SK-N-SH (cell line): ENCODE measurements at regions not wholly inside any gene's neighbourhood (a gene's known extent, or its start where the extent isn't known, plus 50 kb on each side); places are given as distances from the start of the nearest gene placed in this dataset.

ENCODE experiments used
- CTCF ChIA-PET: fragments of 300-600, 350-600 bp; formaldehyde crosslinking; extraction: SDS; loops from one replicate; lab custom pipeline; 2021; lab: Yijun Ruan, JAX
- POLR2A ChIA-PET: fragments of 350-600 bp; sonication (Branson Sonifier 250); formaldehyde crosslinking; extraction: SDS; loops from one replicate; lab custom pipeline; 2020; ENCODE audit warnings: antibody characterized with exemption, inconsistent platforms; lab: Yijun Ruan, JAX
- DNase-seq: peaks from one replicate; pipeline ENCODE4 v3.0.0; 2012
- H2AFZ ChIP-seq: fragments of 200-600 bp; sonication (generic); 2 replicates; pipeline ENCODE4 v1.8.1; 2016; ENCODE audit warnings: antibody characterized with exemption, mild to moderate bottlenecking, low read depth
- H3F3A ChIP-seq: fragments of 200-600 bp; sonication (generic); replicated peaks from 2 replicates; pipeline ENCODE3; 2016; ENCODE audit warnings: antibody characterized with exemption, mild to moderate bottlenecking; ENCODE audit not compliant: insufficient read depth
- H3K27ac ChIP-seq, 2 experiments: fragments of 200-500 bp in 1 of 2; fragments of 200-600 bp in 1 of 2; sonication (Bioruptor generic) in 1 of 2; sonication (generic), shearing (Covaris generic) in 1 of 2; 2 replicates each; pipeline versions ENCODE4 v1.5.1 to v1.6.1; 2014 to 2016; ENCODE audit warnings: low read depth in 2 of 2, inconsistent platforms in 1 of 2, low read length in 1 of 2, mild to moderate bottlenecking in 1 of 2, mixed read lengths in 1 of 2
- H3K27me3 ChIP-seq: fragments of 200-600 bp; sonication (generic), shearing (Covaris generic); 2 replicates; pipeline ENCODE4 v1.6.1; 2016; ENCODE audit warnings: mixed run types; ENCODE audit not compliant: insufficient read depth
- H3K36me3 ChIP-seq, 2 experiments: fragments of 200-500 bp in 1 of 2; fragments of 200-600 bp in 1 of 2; sonication (Bioruptor generic) in 1 of 2; sonication (generic) in 1 of 2; replicated peaks in 1 of 2; 2 replicates each; pipeline versions ENCODE3 to v1.5.1; 2014 to 2016; ENCODE audit warnings: low read length in 1 of 2, mild to moderate bottlenecking in 1 of 2; ENCODE audit not compliant: insufficient read depth in 2 of 2, control insufficient read depth in 1 of 2
- H3K4me1 ChIP-seq, 2 experiments: fragments of 200-500 bp in 1 of 2; fragments of 200-600 bp in 1 of 2; sonication (Bioruptor generic) in 1 of 2; sonication (generic), shearing (Covaris generic) in 1 of 2; 2 replicates each; pipeline versions ENCODE4 v1.5.1 to v1.6.1; 2014 to 2016; ENCODE audit warnings: low read depth in 1 of 2, low read length in 1 of 2, mixed run types in 1 of 2; ENCODE audit not compliant: insufficient read depth in 2 of 2, control insufficient read depth in 1 of 2
- H3K4me2 ChIP-seq: fragments of 200-600 bp; sonication (generic), shearing (Covaris generic); 2 replicates; pipeline ENCODE4 v1.6.1; 2017; ENCODE audit warnings: mixed run types
- H3K4me3 ChIP-seq, 2 experiments: fragments of 200-500 bp in 1 of 2; fragments of 200-600 bp in 1 of 2; sonication (Bioruptor generic) in 1 of 2; sonication (generic), shearing (Covaris generic) in 1 of 2; 2 replicates each; pipeline versions ENCODE4 v1.5.1 to v1.8.1; 2014 to 2016; ENCODE audit warnings: low read depth in 2 of 2, inconsistent platforms in 1 of 2, low read length in 1 of 2, mild to moderate bottlenecking in 1 of 2, mixed read lengths in 1 of 2, moderate library complexity in 1 of 2
- H3K79me2 ChIP-seq: fragments of 200-600 bp; sonication (generic); 2 replicates; pipeline ENCODE4 v1.8.1; 2017; ENCODE audit warnings: mild to moderate bottlenecking; ENCODE audit not compliant: insufficient read depth
- H3K9ac ChIP-seq: fragments of 200-600 bp; sonication (generic); 2 replicates; pipeline ENCODE4 v1.6.1; 2017; ENCODE audit warnings: mixed run types
- H3K9me2 ChIP-seq: fragments of 200-600 bp; sonication (generic); 2 replicates; pipeline ENCODE4 v1.6.1; 2017; ENCODE audit warnings: mixed run types
- H3K9me3 ChIP-seq: fragments of 200-600 bp; sonication (generic); 2 replicates; pipeline ENCODE4 v1.6.1; 2017; ENCODE audit warnings: mixed run types, mild to moderate bottlenecking, moderate library complexity
- H4K20me1 ChIP-seq: fragments of 200-600 bp; sonication (generic); 2 replicates; pipeline ENCODE4 v1.6.1; 2017; ENCODE audit warnings: mild to moderate bottlenecking, mixed run types; ENCODE audit not compliant: insufficient read depth
- EZH2phosphoT487 ChIP-seq: fragments of 200-600 bp; sonication (generic); IDR thresholded peaks from 2 replicates; pipeline ENCODE4 v1.6.1; 2017; ENCODE audit warnings: low read depth, mixed run types, mild to moderate bottlenecking, antibody characterized with exemption, moderate library complexity, borderline replicate concordance
- FOSL2 ChIP-seq: IDR thresholded peaks from 2 replicates; pipeline ENCODE4 v1.4.0; 2012; ENCODE audit warnings: low read depth, mild to moderate bottlenecking, moderate library complexity, borderline replicate concordance
- MEF2A ChIP-seq: IDR thresholded peaks from 2 replicates; pipeline ENCODE4 v1.4.0; 2012; ENCODE audit warnings: low read depth, borderline replicate concordance
- MXI1 ChIP-seq: IDR thresholded peaks from 2 replicates; pipeline ENCODE4 v1.6.1; 2012; ENCODE audit warnings: mild to moderate bottlenecking, low read depth, low read length, improper control_type of control experiment
- POLR2AphosphoS5 ChIP-seq: IDR thresholded peaks from 2 replicates; pipeline ENCODE4 v1.6.1; 2012; ENCODE audit warnings: low read depth, low read length
- RAD21 ChIP-seq: IDR thresholded peaks from 2 replicates; pipeline ENCODE4 v1.6.1; 2012; ENCODE audit warnings: mild to moderate bottlenecking, low read length
- RCOR1 ChIP-seq: fragments of 150-350 bp; IDR thresholded peaks from 2 replicates; pipeline ENCODE4 v1.6.1; 2017; ENCODE audit warnings: antibody characterized with exemption, low read length
- SIN3A ChIP-seq: IDR thresholded peaks from 2 replicates; pipeline ENCODE4 v1.6.1; 2012; ENCODE audit warnings: low read depth, mild to moderate bottlenecking, low read length, moderate library complexity, borderline replicate concordance
- TAF1 ChIP-seq: IDR thresholded peaks from 2 replicates; pipeline ENCODE4 v1.6.1; 2012; ENCODE audit warnings: low read depth, mild to moderate bottlenecking, low read length, moderate library complexity, borderline replicate concordance
- WGBS: methylation state at CpG from one replicate; pipeline ENCODE4 v1.1.6; 2017; ENCODE audit warnings: low lambda C conversion rate; 5-methylcytosine and 5-hydroxymethylcytosine counted together
- TF ChIP-seq, protein P1 (sequence below): IDR thresholded peaks from 2 replicates; pipeline ENCODE4 v1.4.0; 2012; ENCODE audit warnings: low read depth, borderline replicate concordance
- TF ChIP-seq, protein P2 (sequence below): fragments of 200-600 bp; sonication (generic); IDR thresholded peaks from 2 replicates; pipeline ENCODE4 v1.6.1; 2017; ENCODE audit warnings: antibody characterized with exemption, mild to moderate bottlenecking, moderate library complexity
- TF ChIP-seq, protein P3 (sequence below): IDR thresholded peaks from 2 replicates; pipeline ENCODE4 v1.4.0; 2012; ENCODE audit warnings: low read depth, borderline replicate concordance

DNA sequence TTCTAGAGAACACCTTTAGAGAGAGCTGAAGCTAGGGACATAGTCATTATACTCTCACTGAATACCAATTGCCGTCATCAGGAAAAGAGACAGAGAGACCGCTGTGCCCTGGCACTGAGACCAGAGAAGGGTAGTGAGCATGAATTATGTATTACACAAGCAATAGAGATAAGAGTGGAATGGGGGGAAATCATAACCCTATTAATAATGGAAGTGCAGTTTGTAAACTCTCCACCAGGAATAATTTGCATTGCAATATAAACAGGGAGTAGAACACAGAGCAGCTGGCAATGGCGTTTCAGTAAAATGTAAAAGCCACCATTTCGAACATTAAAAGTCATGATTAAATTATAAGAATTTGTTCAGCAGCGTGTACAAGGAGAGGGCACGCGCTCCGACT lies 244.5 kb downstream of the MAFB start (continued):
- TF ChIP-seq, protein P1, sequence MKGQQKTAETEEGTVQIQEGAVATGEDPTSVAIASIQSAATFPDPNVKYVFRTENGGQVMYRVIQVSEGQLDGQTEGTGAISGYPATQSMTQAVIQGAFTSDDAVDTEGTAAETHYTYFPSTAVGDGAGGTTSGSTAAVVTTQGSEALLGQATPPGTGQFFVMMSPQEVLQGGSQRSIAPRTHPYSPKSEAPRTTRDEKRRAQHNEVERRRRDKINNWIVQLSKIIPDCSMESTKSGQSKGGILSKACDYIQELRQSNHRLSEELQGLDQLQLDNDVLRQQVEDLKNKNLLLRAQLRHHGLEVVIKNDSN, result no peak
- TF ChIP-seq, protein P2, sequence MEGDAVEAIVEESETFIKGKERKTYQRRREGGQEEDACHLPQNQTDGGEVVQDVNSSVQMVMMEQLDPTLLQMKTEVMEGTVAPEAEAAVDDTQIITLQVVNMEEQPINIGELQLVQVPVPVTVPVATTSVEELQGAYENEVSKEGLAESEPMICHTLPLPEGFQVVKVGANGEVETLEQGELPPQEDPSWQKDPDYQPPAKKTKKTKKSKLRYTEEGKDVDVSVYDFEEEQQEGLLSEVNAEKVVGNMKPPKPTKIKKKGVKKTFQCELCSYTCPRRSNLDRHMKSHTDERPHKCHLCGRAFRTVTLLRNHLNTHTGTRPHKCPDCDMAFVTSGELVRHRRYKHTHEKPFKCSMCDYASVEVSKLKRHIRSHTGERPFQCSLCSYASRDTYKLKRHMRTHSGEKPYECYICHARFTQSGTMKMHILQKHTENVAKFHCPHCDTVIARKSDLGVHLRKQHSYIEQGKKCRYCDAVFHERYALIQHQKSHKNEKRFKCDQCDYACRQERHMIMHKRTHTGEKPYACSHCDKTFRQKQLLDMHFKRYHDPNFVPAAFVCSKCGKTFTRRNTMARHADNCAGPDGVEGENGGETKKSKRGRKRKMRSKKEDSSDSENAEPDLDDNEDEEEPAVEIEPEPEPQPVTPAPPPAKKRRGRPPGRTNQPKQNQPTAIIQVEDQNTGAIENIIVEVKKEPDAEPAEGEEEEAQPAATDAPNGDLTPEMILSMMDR, result no peak

DNA sequence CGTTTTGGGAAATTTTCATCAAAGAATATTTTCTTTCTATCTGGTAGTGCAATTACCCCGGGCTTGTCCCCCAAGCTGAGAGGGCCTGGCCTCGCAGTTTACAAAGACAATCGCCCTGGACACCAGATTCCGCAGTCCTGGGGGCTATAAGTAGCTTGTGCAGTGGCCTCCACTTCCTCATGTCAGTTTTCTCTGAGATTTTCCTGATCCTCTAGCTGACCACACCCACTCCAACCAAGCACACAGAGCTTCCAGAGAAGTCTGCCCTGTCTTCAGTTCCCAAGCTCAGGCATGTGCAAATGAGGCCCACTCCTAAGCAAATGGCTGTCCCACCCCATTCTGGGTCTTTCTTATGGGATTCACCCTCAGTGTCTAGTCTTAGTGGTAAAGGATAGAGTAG lies 245.3 kb downstream of the MAFB start:
- Histone ChIP-seq H3K27me3 (no peaks in the 10 kb centered on the region; the same call in 1 of the 2 replicates), H3F3A (no peaks in the 10 kb centered on the region), H3K9ac (no peak overlapping the region), H3K4me1 (no peaks in the 10 kb centered on the region), H4K20me1 (no peaks in the 10 kb centered on the region), H3K9me3 (no peaks in the 10 kb centered on the region), H3K9me2 (no peaks in the 10 kb centered on the region), H3K4me3 (no peak overlapping the region), H3K79me2 (no peaks in the 10 kb centered on the region), H2AFZ (no peak overlapping the region), H3K27ac (no peak overlapping the region), H3K4me2 (no peak overlapping the region), H3K36me3 (no peaks in the 10 kb centered on the region)
- no peak for TF ChIP-seq POLR2AphosphoS5
- no peak for TF ChIP-seq RCOR1
- no peak for TF ChIP-seq SIN3A
- TF ChIP-seq MXI1, result no peak
- no peak for TF ChIP-seq RAD21
- TF ChIP-seq, protein P3, sequence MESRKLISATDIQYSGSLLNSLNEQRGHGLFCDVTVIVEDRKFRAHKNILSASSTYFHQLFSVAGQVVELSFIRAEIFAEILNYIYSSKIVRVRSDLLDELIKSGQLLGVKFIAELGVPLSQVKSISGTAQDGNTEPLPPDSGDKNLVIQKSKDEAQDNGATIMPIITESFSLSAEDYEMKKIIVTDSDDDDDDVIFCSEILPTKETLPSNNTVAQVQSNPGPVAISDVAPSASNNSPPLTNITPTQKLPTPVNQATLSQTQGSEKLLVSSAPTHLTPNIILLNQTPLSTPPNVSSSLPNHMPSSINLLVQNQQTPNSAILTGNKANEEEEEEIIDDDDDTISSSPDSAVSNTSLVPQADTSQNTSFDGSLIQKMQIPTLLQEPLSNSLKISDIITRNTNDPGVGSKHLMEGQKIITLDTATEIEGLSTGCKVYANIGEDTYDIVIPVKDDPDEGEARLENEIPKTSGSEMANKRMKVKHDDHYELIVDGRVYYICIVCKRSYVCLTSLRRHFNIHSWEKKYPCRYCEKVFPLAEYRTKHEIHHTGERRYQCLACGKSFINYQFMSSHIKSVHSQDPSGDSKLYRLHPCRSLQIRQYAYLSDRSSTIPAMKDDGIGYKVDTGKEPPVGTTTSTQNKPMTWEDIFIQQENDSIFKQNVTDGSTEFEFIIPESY, result no peak
- TF ChIP-seq FOSL2, result no peak
- TF ChIP-seq MEF2A, result no peak
- TF ChIP-seq TAF1, result no peak
- TF ChIP-seq EZH2phosphoT487, result no peak
- 19% methylated on average over 5 of the region's 5 CpGs for WGBS
- ChIA-PET CTCF (interaction anchor here (1.3 to 1.4 kb wide), 2 partner anchors 13 to 22 kb away, joined by 4 read pairs; no protein-coding TSS in a partner anchor), POLR2A (no interaction called here)
- no peak for DNase-seq
